ENCODE measurements at regions not wholly inside any gene's neighbourhood (a gene's known extent, or its start where the extent isn't known, plus 50 kb on each side); places are given as distances from the start of the nearest gene placed in this dataset.

DNA sequence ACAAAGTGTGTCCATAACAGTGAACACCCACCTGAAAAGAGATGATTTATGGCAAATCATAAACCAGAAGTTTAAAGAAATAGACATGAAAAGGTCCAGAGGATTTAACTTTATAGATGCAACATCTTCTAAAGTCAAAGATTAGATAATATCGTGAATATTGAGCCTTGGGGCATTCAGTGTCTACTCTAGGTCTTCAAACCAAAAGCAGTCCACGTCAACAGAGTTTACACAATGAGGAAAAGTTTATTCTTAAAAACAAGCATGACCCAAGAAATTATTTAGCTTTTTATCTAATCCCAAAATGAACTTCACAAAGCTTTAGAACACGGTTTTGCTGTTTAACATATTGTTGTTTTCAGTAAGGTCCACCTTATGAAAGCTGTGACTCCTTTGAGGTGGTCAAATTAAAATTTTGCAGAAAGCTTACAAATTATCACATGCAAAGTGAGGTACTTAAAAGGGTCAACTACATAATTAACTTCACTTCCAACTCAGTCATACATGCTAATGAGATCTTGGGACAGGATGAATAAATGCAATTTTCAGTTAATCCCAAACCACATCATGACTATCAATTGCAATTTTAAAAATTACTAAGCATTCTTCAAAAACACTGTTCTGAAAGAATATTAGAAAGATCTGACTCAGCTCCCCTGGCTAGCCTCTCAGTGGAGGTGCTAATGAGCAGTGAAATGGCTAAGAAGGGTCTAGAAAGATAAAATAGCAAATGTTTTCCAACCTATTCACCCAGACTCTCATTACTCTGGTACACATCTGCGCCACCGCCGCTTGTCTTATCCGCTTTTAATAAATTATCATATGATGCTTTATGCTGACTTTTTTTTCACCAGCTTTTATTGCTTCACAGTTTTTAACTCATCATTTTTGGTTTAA, 92.4 kb upstream of the WDR17 start:
- no peak overlapping the region for H3K4me3 ChIP-seq (ENCODE audit: low read depth, low read length)
- in situ Hi-C loops (cut with HindIII; ENCODE audit: low sequenced_read_pairs) = no loop called here
- no peak for DNase-seq (ENCODE audit: low read depth)
- TF ChIP-seq, protein P1, sequence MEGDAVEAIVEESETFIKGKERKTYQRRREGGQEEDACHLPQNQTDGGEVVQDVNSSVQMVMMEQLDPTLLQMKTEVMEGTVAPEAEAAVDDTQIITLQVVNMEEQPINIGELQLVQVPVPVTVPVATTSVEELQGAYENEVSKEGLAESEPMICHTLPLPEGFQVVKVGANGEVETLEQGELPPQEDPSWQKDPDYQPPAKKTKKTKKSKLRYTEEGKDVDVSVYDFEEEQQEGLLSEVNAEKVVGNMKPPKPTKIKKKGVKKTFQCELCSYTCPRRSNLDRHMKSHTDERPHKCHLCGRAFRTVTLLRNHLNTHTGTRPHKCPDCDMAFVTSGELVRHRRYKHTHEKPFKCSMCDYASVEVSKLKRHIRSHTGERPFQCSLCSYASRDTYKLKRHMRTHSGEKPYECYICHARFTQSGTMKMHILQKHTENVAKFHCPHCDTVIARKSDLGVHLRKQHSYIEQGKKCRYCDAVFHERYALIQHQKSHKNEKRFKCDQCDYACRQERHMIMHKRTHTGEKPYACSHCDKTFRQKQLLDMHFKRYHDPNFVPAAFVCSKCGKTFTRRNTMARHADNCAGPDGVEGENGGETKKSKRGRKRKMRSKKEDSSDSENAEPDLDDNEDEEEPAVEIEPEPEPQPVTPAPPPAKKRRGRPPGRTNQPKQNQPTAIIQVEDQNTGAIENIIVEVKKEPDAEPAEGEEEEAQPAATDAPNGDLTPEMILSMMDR (IDR thresholded peaks at IDR 0.05; ENCODE audit: low read depth, low read length, missing control alignments) = no peak

DNA sequence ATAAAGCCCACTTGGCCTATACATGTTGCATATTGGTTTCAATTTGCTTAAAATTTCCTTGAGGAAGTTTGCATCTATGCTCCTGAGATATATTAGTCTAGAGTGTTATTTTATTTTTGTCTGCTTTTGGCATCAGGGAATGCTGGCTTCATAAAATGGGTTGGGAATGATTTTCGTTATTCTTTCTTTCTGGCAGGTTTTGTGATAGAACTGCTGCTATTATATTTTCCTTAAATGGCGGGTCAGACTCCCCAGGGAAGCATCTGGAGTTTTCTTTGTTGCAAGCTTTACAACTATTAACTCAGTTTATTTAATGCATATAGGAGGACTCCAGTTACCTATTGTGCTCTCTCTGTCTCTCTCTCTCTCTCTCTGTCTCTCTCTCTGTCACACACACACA, 82.0 kb upstream of the WDR17 start:
- in situ Hi-C loops (cut with HindIII; ENCODE audit: low sequenced_read_pairs) = no loop called here
- no peak overlapping the region for H3K4me3 ChIP-seq (ENCODE audit: low read depth, low read length)
- no peak for DNase-seq (ENCODE audit: low read depth)
- TF ChIP-seq, protein P1 (IDR thresholded peaks at IDR 0.05; ENCODE audit: low read depth, low read length, missing control alignments) = no peak

DNA sequence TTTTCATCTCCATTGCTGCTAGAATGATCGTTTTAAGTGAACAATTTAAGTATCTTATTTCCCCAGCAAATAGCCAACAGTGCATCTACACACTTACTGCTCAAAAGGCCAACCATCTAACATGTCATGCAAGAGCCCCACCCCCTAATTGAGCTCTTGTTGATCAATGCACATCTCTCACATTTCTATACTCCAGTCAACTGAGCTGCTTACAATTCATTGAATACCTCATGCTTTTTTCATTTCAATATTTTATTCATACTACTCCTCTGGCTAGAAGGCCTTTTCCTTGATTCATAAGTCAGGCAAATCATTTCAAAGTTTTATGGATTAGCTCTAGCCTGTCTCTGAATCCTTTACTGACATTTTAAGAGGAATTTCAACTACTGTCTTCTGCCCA, 79.0 kb upstream of the WDR17 start:
- no peak overlapping the region for H3K4me3 ChIP-seq (ENCODE audit: low read depth, low read length)
- TF ChIP-seq, protein P1 (IDR thresholded peaks at IDR 0.05; ENCODE audit: low read depth, low read length, missing control alignments) = no peak
- in situ Hi-C loops (cut with HindIII; ENCODE audit: low sequenced_read_pairs) = no loop called here
- no peak for DNase-seq (ENCODE audit: low read depth)

DNA sequence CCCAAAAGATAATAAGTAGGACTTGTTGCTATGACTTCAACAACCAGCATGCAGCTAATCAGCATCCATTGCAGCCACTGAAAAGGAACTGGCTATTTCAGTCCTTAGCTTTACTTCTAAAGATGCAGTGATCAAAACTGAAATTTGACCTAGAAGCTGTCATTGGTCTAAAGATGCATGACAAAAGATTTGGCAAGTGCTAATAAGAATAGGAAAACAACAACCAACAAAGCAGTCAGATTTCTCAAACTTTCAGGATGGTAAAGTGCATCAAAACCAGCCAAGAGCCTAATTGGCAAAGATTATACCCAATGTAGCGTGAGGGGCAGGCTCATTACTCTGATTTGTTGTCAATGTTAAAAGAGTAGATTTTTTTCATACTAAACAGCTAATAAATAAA, 77.1 kb upstream of the WDR17 start:
- H3K4me3 ChIP-seq (ENCODE audit: low read depth, low read length) = no peak overlapping the region
- in situ Hi-C loops (cut with HindIII; ENCODE audit: low sequenced_read_pairs) = no loop called here
- DNase-seq (ENCODE audit: low read depth) = no peak
- TF ChIP-seq, protein P1 (IDR thresholded peaks at IDR 0.05; ENCODE audit: low read depth, low read length, missing control alignments) = no peak

DNA sequence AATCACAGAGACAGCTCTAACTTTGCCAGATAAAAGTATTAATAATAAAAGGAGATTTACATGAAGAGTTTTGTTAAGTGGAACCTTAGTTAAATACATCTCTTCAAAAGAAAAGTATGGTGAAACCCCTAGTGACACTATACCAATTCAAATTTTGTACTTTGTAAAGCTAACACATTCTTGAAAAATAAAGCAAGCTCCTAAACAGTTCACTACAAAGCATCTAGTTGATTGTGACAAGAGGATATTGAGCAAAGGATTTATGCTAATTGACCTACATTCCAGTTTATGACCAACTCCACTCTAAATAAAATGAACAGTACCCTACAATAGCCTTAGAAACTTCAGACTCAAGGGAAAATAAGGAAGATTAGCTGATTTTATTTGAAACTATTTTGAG, 69.4 kb upstream of the WDR17 start:
- in situ Hi-C loops (cut with HindIII; ENCODE audit: low sequenced_read_pairs) = no loop called here
- no peak for DNase-seq (ENCODE audit: low read depth)
- no peak overlapping the region for H3K4me3 ChIP-seq (ENCODE audit: low read depth, low read length)
- TF ChIP-seq, protein P1 (IDR thresholded peaks at IDR 0.05; ENCODE audit: low read depth, low read length, missing control alignments) = no peak

DNA sequence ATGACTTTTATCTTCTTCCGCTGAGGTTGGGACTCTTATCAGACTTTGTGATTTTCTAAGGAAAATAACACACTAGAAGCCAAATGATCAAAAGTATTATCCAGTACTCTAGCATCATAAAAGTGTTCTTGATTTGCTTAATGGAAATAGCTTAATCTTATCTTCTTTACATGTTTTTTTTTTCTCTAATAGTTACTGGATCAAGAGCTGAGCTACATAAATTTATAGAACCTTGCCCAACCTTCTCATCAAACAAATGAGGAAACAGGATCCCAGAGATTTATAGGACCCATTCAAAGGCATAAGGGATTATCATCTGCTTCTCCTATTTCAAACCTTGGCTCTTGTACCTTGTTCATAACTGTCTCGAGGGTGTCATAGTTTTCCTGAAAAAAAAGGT, 68.3 kb upstream of the WDR17 start:
- H3K4me3 ChIP-seq (ENCODE audit: low read depth, low read length) = no peak overlapping the region
- DNase-seq (ENCODE audit: low read depth) = no peak
- in situ Hi-C loops (cut with HindIII; ENCODE audit: low sequenced_read_pairs) = no loop called here
- TF ChIP-seq, protein P1 (IDR thresholded peaks at IDR 0.05; ENCODE audit: low read depth, low read length, missing control alignments) = no peak
